ENCODE measurements at regions not wholly inside any gene's neighbourhood (a gene's known extent, or its start where the extent isn't known, plus 50 kb on each side); places are given as distances from the start of the nearest gene placed in this dataset.

DNA sequence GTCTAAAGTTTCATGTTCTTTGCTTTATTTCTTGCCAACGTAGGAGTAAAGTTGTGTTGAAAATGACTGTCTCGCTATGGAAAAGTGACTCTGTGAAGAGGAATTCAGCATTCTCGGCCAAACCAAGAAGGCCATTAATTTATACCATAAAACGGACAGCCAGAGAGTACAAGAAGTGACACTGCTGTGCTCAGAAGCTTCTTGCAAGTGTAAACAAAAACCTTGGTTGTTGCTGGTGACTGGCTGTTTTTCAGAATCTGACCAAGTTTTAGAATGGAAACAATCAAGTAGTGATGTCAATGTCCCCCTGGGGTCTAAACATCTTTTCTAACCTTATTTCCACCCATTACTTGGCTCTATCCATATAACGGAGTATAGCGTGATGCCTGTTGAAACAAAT is 201.9 kb downstream of the INHBA start:
- Histone ChIP-seq H3K36me3 (ENCODE audit: insufficient read depth, low read length) (no peaks in the 10 kb centered on the region), H3K27ac (ENCODE audit: low read length) (no peak overlapping the region), H2AFZ (ENCODE audit: low read depth, low read length) (no peak overlapping the region), H3K4me2 (ENCODE audit: low read length) (no peak overlapping the region), H3K79me2 (replicated peaks; ENCODE audit: insufficient read depth, low read length) (no peaks in the 10 kb centered on the region), H3K9me2 (ENCODE audit: insufficient read depth, low read length) (no peaks in the 10 kb centered on the region), H3K27me3 (ENCODE audit: insufficient read depth, low read depth, low read length) (no peaks in the 10 kb centered on the region), H3K4me3 (ENCODE audit: low read length) (no peak overlapping the region), H4K20me1 (ENCODE audit: insufficient read depth) (no peaks in the 10 kb centered on the region), H3K9me3 (ENCODE audit: low read length) (no peaks in the 10 kb centered on the region), H3K9ac (ENCODE audit: low read length) (no peak overlapping the region), H3F3A (ENCODE audit: insufficient read depth, low read length, poor library complexity, severe bottlenecking) (no peaks in the 10 kb centered on the region)
- TF ChIP-seq SMC3 (conservative IDR thresholded peaks at IDR 0.05; ENCODE audit: poor library complexity) (no peak), EZH2 (IDR thresholded peaks at IDR 0.05; ENCODE audit: borderline replicate concordance, insufficient read depth, low read length, poor library complexity, severe bottlenecking) (no peak), TAF1 (IDR thresholded peaks at IDR 0.05; ENCODE audit: low read depth) (no peak), EP300 (conservative IDR thresholded peaks at IDR 0.05; ENCODE audit: poor library complexity, severe bottlenecking) (no peak), CTCF (IDR thresholded peaks at IDR 0.05; ENCODE audit: poor library complexity, severe bottlenecking) (no peak), MXI1 (conservative IDR thresholded peaks at IDR 0.05; ENCODE audit: poor library complexity, severe bottlenecking) (no peak), POLR2AphosphoS5 (IDR thresholded peaks at IDR 0.05) (no peak), RAD21 (conservative IDR thresholded peaks at IDR 0.05) (no peak)
- TF ChIP-seq, protein P1, sequence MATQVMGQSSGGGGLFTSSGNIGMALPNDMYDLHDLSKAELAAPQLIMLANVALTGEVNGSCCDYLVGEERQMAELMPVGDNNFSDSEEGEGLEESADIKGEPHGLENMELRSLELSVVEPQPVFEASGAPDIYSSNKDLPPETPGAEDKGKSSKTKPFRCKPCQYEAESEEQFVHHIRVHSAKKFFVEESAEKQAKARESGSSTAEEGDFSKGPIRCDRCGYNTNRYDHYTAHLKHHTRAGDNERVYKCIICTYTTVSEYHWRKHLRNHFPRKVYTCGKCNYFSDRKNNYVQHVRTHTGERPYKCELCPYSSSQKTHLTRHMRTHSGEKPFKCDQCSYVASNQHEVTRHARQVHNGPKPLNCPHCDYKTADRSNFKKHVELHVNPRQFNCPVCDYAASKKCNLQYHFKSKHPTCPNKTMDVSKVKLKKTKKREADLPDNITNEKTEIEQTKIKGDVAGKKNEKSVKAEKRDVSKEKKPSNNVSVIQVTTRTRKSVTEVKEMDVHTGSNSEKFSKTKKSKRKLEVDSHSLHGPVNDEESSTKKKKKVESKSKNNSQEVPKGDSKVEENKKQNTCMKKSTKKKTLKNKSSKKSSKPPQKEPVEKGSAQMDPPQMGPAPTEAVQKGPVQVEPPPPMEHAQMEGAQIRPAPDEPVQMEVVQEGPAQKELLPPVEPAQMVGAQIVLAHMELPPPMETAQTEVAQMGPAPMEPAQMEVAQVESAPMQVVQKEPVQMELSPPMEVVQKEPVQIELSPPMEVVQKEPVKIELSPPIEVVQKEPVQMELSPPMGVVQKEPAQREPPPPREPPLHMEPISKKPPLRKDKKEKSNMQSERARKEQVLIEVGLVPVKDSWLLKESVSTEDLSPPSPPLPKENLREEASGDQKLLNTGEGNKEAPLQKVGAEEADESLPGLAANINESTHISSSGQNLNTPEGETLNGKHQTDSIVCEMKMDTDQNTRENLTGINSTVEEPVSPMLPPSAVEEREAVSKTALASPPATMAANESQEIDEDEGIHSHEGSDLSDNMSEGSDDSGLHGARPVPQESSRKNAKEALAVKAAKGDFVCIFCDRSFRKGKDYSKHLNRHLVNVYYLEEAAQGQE (IDR thresholded peaks at IDR 0.05; ENCODE audit: borderline replicate concordance) = no peak

DNA sequence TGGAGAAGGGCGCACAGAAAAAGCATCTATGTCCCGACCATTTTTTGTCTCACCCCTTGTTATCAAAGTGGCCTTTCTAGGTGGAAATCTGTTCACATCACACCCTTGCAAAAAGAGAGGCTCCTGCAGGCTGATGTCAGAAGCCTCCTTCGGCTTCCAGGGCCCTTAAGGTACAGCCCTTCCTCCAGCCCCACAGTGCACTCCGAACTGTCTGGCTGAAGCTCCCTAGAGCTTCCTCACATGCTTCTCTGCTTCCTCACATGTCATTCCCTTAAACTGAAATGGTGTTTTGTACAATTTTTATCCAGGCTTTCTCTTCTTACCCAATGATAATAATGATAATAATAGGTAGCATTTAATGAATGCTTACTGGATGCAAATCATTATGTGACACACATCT is 210.3 kb downstream of the INHBA start:
- Histone ChIP-seq H3K9ac (ENCODE audit: low read length) (no peak overlapping the region), H3K36me3 (ENCODE audit: insufficient read depth, low read length) (no peaks in the 10 kb centered on the region), H2AFZ (ENCODE audit: low read depth, low read length) (no peak overlapping the region), H3K27me3 (ENCODE audit: insufficient read depth, low read depth, low read length) (no peaks in the 10 kb centered on the region), H4K20me1 (ENCODE audit: insufficient read depth) (no peaks in the 10 kb centered on the region), H3K9me2 (ENCODE audit: insufficient read depth, low read length) (no peaks in the 10 kb centered on the region), H3K79me2 (replicated peaks; ENCODE audit: insufficient read depth, low read length) (no peaks in the 10 kb centered on the region), H3K4me2 (ENCODE audit: low read length) (no peak overlapping the region), H3K9me3 (ENCODE audit: low read length) (no peaks in the 10 kb centered on the region), H3K27ac (ENCODE audit: low read length) (no peak overlapping the region), H3K4me3 (ENCODE audit: low read length) (no peak overlapping the region), H3F3A (ENCODE audit: insufficient read depth, low read length, poor library complexity, severe bottlenecking) (no peaks in the 10 kb centered on the region)
- no peak for TF ChIP-seq EZH2 (IDR thresholded peaks at IDR 0.05; ENCODE audit: borderline replicate concordance, insufficient read depth, low read length, poor library complexity, severe bottlenecking)
- no peak for TF ChIP-seq TAF1 (IDR thresholded peaks at IDR 0.05; ENCODE audit: low read depth)
- TF ChIP-seq RAD21 (conservative IDR thresholded peaks at IDR 0.05) = no peak
- no peak for TF ChIP-seq SMC3 (conservative IDR thresholded peaks at IDR 0.05; ENCODE audit: poor library complexity)
- no peak for TF ChIP-seq EP300 (conservative IDR thresholded peaks at IDR 0.05; ENCODE audit: poor library complexity, severe bottlenecking)
- TF ChIP-seq MXI1 (conservative IDR thresholded peaks at IDR 0.05; ENCODE audit: poor library complexity, severe bottlenecking) = no peak
- no peak for TF ChIP-seq POLR2AphosphoS5 (IDR thresholded peaks at IDR 0.05)
- TF ChIP-seq, protein P1 (IDR thresholded peaks at IDR 0.05; ENCODE audit: borderline replicate concordance) = no peak
- no peak for TF ChIP-seq CTCF (IDR thresholded peaks at IDR 0.05; ENCODE audit: poor library complexity, severe bottlenecking)

Data from neural cell (in vitro differentiated cells).